ENCODE measurements at regions not wholly inside any gene's neighbourhood (a gene's known extent, or its start where the extent isn't known, plus 50 kb on each side); places are given as distances from the start of the nearest gene placed in this dataset.

DNA sequence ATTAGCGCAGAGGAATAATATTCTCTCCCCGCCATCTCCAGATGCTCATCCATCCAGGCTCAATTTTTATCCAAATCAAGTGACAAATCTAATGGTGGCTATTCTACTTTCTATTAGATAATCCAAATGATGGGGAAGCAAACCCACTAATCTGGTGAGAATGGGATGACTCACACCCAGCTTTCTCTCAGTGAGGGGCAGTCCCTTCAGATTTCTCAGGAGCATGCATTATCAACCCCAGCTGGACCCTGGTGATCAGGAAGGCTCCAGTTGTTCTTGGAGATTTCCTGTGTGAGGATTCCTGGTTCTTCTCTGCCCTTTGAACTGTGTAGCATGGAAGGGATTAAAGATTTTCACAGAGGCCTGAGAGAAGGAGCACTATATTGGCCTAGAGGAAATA lies 358.0 kb downstream of the WDR72 start:
- no peak for DNase-seq (ENCODE audit: low read depth in 3 of 3, low spot score in 1 of 3)

DNA sequence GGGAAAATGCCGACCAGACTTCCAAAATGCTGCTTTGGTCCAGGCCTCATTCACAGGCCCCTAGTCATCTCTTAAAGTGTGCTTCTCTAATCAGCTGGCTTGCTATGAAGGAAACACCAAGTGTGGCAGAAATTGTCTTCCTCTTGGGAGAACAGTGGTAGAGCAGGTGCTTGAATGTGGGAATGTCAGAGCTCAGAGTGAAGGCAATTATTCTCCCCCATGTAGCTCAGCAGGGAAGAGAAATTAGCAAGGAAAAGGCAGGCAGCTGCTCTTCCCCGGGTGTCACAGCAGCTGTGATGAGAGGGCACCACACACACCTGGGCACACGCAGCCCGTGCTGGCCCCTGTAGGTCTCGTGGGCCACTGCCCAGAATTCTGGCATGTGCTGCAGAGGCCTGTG lies 358.5 kb downstream of the WDR72 start:
- no peak for DNase-seq (ENCODE audit: low read depth in 3 of 3, low spot score in 1 of 3)

DNA sequence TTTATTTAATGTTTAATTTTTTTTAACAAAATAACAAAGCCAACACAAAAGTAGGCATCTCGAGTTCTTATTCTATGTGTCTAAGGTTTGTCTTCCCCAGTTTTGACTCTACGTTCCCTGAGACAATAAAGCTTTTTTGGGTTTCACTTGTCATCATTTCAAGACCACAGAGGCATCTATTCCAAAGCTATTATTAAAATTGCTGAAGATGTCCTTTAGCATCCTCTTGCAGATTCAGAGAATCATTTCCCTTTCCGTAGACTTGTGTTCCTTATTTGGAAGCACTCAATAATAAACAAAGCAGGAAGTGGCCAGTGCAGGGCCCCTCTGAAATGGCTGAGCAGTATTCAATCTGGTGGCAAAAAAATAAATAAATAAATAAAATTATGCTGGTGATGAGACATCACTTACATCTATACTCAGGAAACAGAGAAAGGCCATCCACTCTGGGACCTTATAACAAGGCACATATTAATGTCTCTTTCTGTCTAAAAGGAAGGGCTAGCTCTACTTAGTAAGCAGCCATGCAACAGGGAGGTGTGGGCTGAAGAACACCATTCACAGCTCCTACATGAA lies 362.3 kb downstream of the WDR72 start:
- no peak for DNase-seq (ENCODE audit: low read depth in 3 of 3, low spot score in 1 of 3)

DNA sequence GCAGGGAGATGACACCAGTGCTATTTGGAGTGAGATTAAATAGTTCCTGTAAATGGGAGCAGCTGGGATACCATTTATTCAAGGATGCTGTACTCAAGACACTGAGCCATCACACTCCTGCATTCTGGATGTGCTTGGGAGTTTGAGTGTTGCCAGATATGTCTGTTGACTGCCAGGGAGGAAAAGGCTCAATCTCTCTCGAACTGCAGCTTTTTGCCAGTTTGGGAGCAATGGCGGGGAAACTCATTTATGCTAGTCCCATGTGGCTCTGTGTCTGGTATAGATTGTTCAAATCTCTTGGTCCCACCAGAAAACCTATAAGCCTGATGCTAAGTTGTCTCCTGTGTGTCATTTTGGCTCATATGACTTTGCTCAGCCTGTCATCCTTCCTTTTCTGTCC lies 363.6 kb downstream of the WDR72 start:
- no peak for DNase-seq (ENCODE audit: low read depth in 3 of 3, low spot score in 1 of 3)

DNA sequence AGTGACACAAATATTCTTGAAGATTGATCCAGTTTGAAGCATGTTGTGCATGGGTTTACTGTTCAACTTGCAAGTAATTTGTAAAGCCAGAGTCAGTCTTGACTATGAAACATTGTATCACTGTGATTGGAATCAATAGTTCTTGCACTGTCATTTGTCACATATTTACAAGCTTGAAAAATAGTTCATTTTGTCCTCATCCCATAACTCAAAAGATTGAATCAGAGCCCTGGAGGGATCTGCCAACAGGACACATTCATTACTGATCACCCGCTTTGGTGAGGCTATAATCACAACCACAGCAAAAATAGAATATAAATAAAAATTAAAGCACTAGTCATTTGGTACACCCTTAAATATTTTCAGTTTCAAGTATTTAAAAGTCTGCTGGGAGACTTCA lies 368.9 kb downstream of the WDR72 start:
- DNase-seq (ENCODE audit: low read depth in 3 of 3, low spot score in 1 of 3), result no peak

DNA sequence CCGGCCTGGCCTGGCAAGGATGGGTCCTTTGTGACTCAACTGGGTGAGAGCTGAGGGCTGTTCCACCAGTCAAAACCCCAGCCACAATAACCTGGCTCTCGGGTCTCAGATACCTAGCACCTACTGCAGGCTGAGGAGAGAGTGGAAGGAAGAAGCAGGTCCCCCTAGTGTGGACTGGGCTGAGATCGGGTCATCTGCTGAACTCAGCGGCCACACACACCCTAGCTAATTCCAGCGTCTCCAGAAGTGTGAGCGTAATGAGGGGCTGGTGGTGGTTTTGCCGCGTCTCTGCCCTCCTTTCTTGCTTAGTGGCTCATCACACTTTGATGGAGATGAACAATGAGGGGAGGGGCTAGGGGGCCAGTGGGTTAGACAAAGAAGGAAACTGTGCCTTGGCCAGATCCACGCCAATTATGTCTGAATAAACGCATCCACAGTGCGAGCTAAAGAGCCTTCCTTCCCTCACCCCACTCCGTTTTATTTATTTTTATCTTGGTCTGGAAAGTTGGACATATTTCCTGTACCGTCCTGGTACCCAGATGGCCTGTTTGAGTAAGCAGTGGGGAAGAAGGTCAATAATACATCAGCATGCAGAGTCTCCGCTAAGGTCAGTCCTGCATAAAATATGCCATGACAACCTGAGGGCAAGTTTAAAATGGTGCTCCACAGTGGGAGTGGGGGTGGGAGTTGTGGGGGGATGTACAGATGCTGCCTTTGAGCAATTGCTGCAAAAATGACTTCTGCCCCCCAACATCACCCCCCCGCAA lies 370.0 kb downstream of the WDR72 start:
- DNase-seq (ENCODE audit: low read depth in 3 of 3, low spot score in 1 of 3), result no peak

DNA sequence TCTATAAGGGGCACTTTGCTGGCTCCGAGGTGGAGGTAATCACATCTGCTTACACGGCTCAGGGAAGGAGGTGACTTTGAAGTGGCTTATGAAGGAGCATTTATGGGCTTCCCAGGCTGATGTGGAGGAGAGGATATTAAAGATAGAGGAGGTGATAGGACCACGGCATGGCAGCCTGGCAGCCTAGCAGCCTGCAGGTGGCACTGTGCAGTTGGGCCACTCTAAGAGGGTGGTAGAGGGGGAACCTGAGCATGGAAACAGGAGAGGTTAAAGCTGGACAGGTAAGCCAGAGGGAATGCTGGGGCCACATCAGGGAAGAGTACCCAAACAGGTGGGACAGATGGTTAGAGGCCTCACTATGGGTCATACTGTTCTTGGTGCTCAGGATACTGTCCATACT lies 375.0 kb downstream of the WDR72 start:
- DNase-seq (ENCODE audit: low read depth in 3 of 3, low spot score in 1 of 3), result no peak

DNA sequence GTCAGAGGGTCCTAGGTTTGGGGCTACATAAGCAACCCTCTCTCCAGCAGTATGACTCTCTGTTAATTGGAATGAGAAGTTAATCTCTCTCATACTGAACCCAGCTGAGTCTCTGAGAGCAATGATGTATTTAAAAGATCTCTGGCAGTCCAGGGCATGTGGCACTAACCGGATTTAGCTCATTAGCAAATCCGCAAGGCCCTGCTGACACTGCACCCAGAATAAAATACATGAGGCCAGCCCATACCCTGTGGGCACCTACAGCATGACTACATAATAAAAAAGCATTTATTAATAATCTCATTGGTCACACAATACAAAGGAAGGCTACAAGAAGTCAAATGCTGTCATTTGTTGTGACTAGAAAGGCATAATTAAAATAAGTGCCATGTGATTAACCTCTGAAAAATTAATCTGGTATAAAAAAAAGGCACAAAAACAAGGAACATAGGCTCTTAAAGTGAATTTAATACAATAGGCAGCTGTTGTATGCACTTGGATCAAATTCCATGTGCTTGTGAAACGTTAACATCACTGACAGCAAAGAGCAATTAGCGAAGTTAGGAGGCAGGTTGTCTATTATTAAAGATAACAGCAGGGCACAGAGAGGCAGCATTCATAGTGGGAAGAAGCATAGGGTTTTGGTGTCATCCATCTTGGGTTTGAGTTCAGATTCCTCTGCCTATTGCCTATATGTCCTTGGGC lies 381.2 kb downstream of the WDR72 start:
- DNase-seq (ENCODE audit: low read depth in 3 of 3, low spot score in 1 of 3), result no peak

DNA sequence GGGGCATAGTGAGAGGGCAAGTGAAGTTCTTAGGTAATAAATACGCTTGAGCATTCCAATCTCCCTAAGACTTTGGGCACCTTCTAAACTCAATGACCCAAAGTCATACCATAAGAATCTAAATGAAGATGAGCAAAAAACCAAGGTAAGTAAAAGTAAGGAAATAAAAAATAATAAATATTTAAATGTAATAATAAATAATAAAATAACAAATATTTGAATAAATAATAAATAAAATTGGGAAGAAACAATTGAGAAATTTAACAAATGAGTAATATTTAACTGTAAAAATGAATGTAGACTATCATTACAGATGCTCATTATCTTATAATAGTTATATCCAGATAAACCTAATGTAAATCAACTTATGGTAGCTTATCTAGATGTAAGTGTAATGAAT lies 391.7 kb downstream of the WDR72 start:
- DNase-seq (ENCODE audit: low read depth in 3 of 3, low spot score in 1 of 3), result no peak

DNA sequence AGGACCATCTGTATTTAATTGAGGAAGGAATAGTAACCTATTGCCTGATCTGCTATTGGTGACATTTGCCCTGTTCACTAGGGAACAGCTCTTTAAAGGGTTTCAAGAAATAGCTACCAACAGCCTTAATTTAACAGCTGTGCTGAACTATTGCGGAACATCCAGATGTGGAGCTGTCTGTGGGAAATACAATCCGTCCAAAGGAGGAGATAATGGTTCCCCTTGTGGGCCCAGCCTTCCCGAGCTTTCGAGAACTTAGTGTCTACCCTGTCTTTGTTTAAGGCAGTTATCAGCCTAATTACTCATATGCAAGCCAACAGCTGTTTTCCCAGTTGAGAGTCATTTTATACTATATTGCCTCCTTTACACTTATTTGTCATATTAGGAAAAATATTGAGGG lies 398.6 kb downstream of the WDR72 start:
- no peak for DNase-seq (ENCODE audit: low read depth in 3 of 3, low spot score in 1 of 3)

DNA sequence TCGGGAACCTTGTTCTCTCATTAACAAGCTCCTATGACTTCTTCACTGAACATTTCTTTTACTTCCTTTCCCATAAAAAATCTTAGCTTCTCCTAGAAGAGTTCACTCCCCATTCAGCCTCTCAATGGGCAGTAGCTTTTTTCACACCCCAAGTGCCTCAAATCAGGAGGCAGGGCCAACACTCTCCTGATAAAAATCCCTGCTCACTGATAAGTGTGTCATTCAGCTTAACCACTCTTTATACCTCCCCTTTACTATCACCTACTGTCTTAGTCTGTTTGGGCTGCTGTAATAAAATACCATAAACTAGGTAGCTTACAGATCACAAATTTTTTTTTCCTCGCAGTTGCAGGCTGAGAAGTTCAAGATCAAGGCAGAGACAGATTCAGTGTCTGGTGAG lies 400.4 kb downstream of the WDR72 start:
- DNase-seq (ENCODE audit: low read depth in 3 of 3, low spot score in 1 of 3), result no peak

DNA sequence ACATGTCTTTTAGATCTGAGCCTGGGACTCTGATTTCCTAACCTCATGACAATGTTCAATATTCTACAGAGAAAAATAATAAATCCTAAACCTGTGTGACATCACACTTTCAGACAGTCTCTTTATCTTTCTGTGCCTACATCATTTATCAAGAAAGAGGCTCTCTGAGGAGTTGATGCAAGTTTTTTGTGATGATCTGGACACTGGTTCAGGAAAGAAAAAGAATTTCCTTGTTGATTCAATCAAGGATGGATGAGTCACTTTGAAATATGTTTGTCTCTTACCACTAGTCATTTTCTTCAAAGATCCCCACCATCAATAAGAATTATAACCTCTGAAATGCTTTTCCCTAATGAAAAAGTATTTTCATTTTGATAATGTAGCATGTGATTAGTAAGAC lies 404.6 kb downstream of the WDR72 start:
- no peak for DNase-seq (ENCODE audit: low read depth in 3 of 3, low spot score in 1 of 3)

DNA sequence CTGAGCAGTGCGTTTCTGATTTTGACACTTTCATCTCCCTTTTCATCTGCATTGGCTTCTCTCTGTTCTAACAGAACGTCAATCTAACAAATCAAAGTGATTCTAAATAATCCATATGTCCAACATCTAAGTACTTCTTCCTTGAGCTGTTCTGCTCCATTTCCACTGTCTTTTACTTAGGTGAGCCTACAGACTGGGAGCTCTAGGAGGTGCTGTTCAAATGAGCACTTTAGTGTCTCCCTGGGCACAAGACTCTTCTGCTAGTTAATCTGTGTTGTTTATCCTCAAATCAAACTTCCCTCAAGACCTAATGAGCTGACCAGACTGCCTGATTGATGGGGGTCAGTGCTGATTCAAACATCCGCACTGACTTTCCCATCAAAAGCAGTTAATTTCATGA lies 408.1 kb downstream of the WDR72 start:
- DNase-seq (ENCODE audit: low read depth in 3 of 3, low spot score in 1 of 3), result no peak

DNA sequence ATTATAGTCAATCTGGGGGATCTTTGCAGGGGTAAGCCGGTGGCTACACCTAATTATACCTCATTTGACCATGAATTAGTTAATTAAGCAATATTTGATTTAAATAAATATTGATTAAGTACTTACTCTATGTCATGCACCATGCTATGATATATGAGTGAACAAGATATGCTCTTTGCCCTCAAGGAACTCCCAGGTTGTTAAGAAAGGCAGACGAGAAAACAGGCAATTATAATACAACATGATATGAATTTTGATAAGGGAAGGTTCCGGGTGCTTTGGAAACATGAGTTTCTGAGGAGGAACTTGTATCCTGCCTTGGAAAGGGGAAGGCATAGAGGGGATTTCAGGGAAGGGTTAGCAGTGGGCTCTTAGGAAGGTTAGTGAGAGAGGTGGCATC lies 412.9 kb downstream of the WDR72 start:
- DNase-seq (ENCODE audit: low read depth in 3 of 3, low spot score in 1 of 3), result no peak

DNA sequence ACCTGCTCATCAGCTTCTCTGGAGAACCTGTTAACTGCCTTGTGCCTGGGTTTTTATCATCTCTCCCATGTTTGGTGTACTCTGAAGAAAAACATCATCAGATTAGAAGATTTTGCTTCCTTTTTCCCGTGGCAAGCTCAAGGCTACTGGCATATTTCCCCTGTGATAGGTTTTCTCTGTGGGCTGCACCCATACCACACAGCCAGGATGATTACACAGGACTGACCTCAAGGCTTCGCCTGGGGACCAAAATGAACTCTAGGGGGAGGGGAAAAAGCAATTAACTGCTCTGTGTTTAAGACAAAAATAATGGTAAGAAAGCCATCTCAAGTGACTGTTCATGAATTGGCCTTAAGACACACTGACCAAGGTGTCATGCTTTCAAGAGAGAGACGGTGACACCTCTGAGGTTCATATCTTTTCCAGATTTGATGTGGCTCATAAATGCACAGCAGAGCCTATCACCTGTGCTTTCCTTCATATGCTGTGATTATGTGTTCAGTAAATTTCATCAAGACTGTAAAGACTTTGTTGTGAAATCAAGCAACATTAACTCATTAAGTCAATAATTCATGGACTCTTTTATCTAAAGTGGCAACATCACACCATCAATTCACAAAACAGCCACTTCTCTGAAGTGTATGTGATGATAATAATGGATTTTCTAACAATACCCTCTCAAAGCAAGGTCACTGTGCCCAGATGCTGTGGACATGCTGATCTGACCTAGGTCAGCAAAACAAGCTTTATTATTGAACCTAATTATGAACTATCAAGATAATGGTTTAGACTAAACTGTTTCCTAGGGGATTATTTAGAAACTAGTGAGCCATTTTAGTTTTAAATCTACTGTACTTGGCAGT lies 427.9 kb downstream of the WDR72 start:
- DNase-seq (ENCODE audit: low read depth in 3 of 3, low spot score in 1 of 3), result no peak

DNA sequence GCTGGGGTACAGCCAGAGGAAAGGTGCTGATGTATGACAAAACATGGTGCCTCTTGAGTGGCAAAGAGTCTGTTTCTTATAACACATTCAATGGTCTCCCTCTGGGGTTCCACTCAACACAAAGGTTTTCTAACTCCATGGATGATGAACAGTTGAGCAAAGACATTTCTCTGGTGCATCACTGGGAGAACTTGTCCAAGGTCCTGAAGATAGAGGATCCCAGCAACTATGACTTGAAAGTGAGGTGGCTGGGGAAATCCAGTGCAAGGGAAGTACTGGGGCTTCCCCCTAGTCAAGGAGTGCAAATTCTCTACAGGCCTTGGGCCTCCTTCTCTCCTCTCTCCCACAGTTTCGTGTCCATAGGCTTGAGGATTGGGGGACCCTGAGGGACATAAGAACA lies 431.1 kb downstream of the WDR72 start:
- no peak for DNase-seq (ENCODE audit: low read depth in 3 of 3, low spot score in 1 of 3)

DNA sequence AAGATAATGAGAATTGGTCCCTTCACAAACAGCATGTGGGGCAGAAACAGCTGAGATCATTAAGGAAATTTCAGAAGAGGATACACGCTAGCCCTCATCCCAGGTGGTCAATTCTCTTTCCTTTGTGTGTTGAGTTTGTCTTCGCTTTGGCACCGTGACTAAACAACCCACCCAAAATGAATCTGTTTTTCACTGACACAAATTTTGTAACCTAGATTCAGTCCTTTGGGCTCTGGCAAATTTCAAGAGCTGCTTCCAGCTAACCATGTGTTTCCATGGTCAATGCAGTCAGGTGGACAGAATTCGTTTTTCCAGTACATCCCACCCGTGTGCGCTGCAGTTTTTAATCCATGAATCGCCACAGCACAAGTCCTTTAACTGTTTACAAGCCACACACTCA lies 435.4 kb downstream of the WDR72 start:
- DNase-seq (ENCODE audit: low read depth in 3 of 3, low spot score in 1 of 3), result no peak

DNA sequence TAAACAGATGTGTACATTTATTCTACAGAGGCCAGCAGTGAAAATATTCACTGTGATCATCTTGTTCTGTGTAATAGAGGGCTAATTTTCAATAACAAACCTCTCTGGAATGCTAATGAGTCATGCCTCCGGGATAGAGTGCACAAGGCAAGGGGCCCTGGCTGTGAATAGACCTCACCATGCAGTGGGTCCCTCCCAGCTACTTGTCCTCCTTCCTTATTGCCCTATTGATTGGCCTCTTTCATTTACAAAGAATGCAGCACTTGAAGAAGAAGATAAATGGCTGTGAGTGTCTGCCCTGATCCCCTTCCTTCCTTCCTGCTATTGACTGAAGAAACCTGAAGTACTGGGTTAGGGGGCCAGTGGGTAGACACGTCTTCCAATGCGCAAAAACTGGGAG lies 436.3 kb downstream of the WDR72 start:
- no peak for DNase-seq (ENCODE audit: low read depth in 3 of 3, low spot score in 1 of 3)

DNA sequence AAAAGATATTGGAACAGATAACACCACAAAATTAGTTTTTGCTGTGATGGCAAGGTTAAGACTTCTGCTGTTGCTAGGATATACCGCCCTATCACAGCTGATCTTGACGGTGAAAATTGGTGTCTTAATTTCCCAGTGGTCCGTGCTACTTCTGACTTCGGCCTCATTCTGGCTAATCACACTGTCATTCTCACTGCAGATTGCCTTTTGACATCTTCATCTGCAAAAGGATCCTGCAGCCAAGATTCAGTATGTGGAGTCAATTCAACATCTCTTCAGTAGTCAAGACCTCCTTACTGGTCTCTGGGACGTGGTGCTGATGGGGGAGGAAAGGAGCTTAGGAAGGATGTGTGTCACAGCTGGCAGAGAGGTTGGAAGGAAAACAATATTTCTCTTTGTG lies 438.6 kb downstream of the WDR72 start:
- no peak for DNase-seq (ENCODE audit: low read depth in 3 of 3, low spot score in 1 of 3)

DNA sequence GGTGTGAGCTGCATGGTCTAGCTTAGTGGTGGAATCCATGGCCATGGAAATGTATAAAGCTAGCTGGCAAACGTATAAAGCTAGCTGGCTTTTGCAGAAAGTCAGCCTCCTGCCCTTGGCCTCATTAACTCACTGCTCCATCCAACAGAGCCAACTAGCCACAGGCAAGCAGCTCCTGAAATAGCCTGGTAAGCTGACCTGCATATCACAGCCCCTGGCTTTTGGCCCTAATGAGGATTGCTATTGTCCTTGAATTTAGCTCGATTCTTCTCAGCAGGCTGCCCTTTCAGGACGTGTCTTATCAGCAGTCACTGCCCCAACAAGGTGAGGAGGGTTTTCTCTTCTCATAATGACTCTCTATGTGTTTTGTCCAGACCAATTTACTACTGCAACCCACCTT lies 446.8 kb downstream of the WDR72 start:
- DNase-seq (ENCODE audit: low read depth in 3 of 3, low spot score in 1 of 3), result no peak

DNA sequence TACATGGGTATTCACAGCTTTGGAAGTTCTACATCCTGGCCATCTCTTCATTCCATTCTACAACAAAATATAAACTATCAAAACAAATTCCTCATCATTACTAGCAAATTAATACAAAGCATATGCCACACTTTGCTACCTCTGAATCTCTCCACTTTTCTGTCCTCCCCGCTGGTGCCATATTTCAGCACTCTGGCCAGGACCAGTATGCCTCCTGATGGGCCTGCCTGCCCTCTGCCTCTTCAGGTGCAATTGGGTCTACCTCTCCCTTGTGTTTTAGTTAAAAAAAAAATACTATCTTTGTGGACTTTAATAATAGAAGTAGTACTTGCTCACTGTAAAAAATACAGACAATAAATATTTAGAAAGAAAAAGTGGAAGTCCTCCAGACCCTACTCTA lies 448.8 kb downstream of the WDR72 start:
- no peak for DNase-seq (ENCODE audit: low read depth in 3 of 3, low spot score in 1 of 3)
